Activated CD4-positive, alpha-beta T cell treated with anti-CD3 and anti-CD28 coated beads, Interleukin-2, amount 10 ng/mL, durations not matched to agents 7 days and 5 days (primary cell): ENCODE measurements at regions not wholly inside any gene's neighbourhood (a gene's known extent, or its start where the extent isn't known, plus 50 kb on each side); places are given as distances from the start of the nearest gene placed in this dataset.

Experiments
- CTCF ChIA-PET: fragments of 350-600 bp; sonication (Branson Sonifier 250); formaldehyde crosslinking; loops from one replicate; lab custom pipeline; 2021; ENCODE audit warnings: antibody characterized with exemption; lab: Charles Lee
- POLR2A ChIA-PET: fragments of 350-600 bp; sonication (Branson Sonifier 250); formaldehyde crosslinking; loops from one replicate; lab custom pipeline; 2021; ENCODE audit warnings: antibody characterized with exemption; lab: Charles Lee
- DNase-seq: peaks from one replicate; pipeline ENCODE4 v3.0.0-alpha.2; 2020
- H3K27ac Mint-ChIP-seq: one replicate; pipeline ENCODE4 v1.8.0; 2021; ENCODE audit warnings: mild to moderate bottlenecking, moderate library complexity, mixed read lengths
- H3K27me3 Mint-ChIP-seq: one replicate; pipeline ENCODE4 v1.8.0; 2021; ENCODE audit warnings: mixed read lengths
- H3K36me3 Mint-ChIP-seq: one replicate; pipeline ENCODE4 v1.8.0; 2021; ENCODE audit warnings: low read depth, mixed read lengths
- H3K4me1 Mint-ChIP-seq: one replicate; pipeline ENCODE4 v1.8.0; 2021; ENCODE audit warnings: mixed read lengths
- H3K4me3 Mint-ChIP-seq: one replicate; pipeline ENCODE4 v1.8.0; 2021; ENCODE audit warnings: mild to moderate bottlenecking, moderate library complexity, mixed read lengths
- H3K9me3 Mint-ChIP-seq: one replicate; pipeline ENCODE4 v1.8.0; 2021; ENCODE audit warnings: mixed read lengths

DNA sequence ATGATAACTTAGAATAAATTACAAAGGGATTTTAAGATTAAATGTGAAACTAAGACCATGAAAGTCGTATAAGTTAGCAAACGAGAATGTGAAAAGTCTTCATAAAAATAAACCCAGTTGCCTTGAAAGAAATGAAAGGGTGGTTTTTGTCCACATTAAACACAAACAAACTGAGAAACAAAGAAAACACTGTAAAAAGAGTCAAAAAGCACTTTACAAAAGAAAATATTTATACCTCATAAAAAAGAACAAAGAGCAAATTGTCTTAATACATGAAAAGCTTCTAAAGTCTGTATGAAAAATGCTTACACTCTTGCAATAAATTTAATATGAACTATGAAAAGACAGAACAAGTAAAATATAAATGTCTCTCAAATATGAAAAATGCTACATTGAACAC is 865.9 kb upstream of the CADM2 start:
- H3K27ac Mint-ChIP-seq: no peak overlapping the region
- ChIA-PET CTCF (no interaction called here), POLR2A (no interaction called here)
- no peak overlapping the region for H3K4me3 Mint-ChIP-seq
- no peaks in the 10 kb centered on the region for H3K4me1 Mint-ChIP-seq
- H3K9me3 Mint-ChIP-seq: peaks cover 7% of the 10 kb centered on the region
- H3K27me3 Mint-ChIP-seq: no peaks in the 10 kb centered on the region
- no peak for DNase-seq
- no peaks in the 10 kb centered on the region for H3K36me3 Mint-ChIP-seq

DNA sequence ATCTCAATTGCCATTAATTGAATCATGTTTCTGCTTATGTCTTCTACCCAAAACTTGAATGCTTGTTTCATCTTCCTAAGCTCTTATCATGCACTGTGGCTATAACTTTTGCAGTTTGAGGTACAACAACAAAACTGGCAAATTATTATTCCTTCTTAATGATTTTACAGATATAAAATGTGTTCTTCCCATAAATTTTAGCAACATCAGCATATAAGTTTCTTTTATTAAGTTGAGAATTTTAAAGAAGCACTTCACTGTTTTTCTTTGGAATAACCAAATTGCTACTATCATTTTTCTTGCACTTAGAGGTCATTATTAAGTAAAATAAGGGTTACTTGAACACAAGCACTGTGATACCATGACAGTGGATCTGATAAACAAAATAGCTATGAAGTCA is 862.6 kb upstream of the CADM2 start:
- Mint-ChIP-seq H3K36me3 (no peaks in the 10 kb centered on the region), H3K27me3 (no peaks in the 10 kb centered on the region), H3K4me3 (no peak overlapping the region), H3K27ac (no peak overlapping the region), H3K4me1 (no peaks in the 10 kb centered on the region), H3K9me3 (peaks cover 6% of the 10 kb centered on the region)
- ChIA-PET POLR2A (no interaction called here), CTCF (no interaction called here)
- no peak for DNase-seq

DNA sequence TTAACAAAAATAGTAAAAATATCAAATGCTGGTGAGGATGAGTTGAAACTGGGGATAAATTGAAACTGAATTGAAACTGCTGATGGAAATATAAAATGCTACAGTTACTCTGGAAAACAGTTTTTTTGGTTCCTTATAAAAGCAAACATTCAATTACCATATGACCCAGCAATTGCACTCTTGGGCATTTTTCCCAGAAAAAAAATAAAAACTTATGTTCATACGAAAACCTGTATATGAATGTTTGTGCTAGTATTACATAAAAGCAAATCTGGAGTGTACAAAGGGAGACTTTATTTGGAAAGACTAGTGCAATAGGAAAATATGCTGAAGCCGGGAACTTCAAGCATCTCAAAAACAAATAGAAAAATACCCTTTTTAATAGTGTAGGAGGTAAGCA is 857.9 kb upstream of the CADM2 start:
- no peaks in the 10 kb centered on the region for H3K27me3 Mint-ChIP-seq
- no peak overlapping the region for H3K4me3 Mint-ChIP-seq
- no peak for DNase-seq
- POLR2A ChIA-PET: no interaction called here
- CTCF ChIA-PET: no interaction called here
- no peak overlapping the region for H3K27ac Mint-ChIP-seq
- peaks cover 14% of the 10 kb centered on the region for H3K9me3 Mint-ChIP-seq
- H3K4me1 Mint-ChIP-seq: no peaks in the 10 kb centered on the region
- no peaks in the 10 kb centered on the region for H3K36me3 Mint-ChIP-seq

DNA sequence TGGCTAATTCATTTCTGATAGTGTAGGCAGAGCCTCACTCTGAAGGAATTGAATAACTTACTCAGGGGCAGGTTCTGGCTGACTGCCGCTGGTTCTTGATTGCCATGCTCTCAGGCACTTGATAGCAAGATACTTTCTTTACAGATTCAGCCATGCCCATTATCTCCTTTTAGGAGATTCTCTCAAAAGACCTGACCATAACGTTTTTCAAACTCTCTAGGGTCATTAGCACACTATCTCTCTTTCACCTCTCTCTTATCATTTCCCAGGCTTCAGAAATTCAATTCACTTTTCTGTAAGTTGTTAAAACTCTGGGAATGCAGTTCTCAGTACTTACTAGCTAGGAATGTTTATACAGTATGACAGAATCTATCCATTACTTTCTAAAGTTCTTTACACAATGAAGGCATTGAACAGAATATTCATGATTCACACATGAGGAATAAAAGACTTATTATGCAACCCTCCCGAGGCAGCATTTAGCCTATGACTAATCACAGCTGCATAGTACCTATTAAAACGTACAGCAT is 850.3 kb upstream of the CADM2 start:
- H3K36me3 Mint-ChIP-seq: no peaks in the 10 kb centered on the region
- H3K27ac Mint-ChIP-seq: no peak overlapping the region
- peaks cover 16% of the 10 kb centered on the region for H3K9me3 Mint-ChIP-seq
- H3K4me3 Mint-ChIP-seq: no peak overlapping the region
- no peaks in the 10 kb centered on the region for H3K27me3 Mint-ChIP-seq
- H3K4me1 Mint-ChIP-seq: no peaks in the 10 kb centered on the region
- POLR2A ChIA-PET: no interaction called here
- DNase-seq: no peak
- CTCF ChIA-PET: no interaction called here

DNA sequence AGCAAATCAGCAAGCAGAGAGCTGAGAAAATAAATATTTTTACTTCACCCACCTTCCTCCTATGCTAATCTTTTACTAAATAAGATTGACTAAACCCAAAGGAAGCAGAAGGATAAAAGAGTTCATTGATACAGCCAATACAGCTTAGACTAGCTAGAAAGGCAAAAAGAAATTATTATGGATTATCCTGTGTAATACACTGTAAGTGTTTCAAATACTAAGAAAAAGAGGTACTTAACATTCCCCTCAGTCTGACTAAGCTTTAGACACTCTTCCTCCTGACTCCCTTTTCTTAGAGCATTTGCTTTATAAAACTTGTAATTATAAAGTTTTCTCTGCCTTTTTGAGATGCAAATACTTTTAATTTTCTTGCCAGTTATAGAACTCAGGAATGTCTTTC is 848.9 kb upstream of the CADM2 start:
- Mint-ChIP-seq H3K9me3 (peaks cover 16% of the 10 kb centered on the region), H3K27ac (no peak overlapping the region), H3K4me3 (no peak overlapping the region), H3K36me3 (no peaks in the 10 kb centered on the region), H3K27me3 (no peaks in the 10 kb centered on the region), H3K4me1 (no peaks in the 10 kb centered on the region)
- ChIA-PET CTCF (no interaction called here), POLR2A (no interaction called here)
- no peak for DNase-seq

DNA sequence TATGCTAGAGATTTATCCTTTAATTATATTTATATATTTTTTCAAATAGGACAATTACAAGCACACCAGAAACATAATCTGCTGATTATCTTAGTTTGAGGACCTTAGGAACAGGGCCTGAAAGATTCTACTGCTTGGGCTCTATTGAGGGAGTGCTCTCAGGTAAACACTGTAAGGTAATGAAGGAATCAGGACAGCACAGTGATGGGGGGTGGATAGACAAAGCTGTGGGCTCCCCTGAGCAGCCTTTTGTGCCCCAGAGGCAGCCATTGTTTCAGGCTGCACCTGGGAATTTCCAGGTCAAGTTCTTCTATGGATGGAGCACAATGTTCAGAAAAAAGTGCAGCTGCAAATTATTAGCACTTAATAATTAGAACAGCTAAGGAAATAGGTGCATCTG is 848.0 kb upstream of the CADM2 start:
- CTCF ChIA-PET: no interaction called here
- H3K27ac Mint-ChIP-seq: no peak overlapping the region

DNA sequence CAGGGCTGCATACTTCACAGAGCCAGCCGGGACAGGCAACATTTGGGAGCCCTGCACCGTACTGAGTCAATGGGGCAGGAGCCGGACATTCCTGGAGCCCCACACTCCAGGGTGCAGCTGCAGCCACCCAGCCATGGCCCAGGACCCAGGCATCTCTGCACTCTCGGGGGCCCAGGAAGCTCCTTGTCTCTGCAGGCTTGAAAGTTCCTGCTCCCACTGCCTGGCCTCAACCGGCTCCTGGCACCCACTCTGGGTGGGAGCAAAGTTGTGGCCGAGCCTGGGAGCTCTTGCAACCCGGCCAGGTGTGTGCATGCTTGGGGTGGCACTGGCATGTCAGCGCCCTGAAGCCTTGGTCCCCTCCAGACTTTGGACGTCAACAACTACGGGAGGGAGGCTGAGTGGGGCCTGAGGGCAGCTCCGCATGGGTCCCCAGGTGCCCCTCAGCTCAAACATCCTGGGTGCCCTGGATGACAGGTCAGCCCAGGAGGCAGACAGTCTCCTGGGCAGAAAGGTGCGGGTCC is 833.5 kb upstream of the CADM2 start:
- H3K27me3 Mint-ChIP-seq: no peaks in the 10 kb centered on the region
- CTCF ChIA-PET: no interaction called here
- H3K4me1 Mint-ChIP-seq: no peaks in the 10 kb centered on the region
- H3K27ac Mint-ChIP-seq: no peak overlapping the region
- no peak overlapping the region for H3K4me3 Mint-ChIP-seq
- POLR2A ChIA-PET: no interaction called here
- H3K9me3 Mint-ChIP-seq: no peaks in the 10 kb centered on the region
- DNase-seq: no peak
- H3K36me3 Mint-ChIP-seq: no peaks in the 10 kb centered on the region

More for the DNA sequence above, 848.0 kb upstream of the CADM2 start:
- Mint-ChIP-seq H3K27me3 (no peaks in the 10 kb centered on the region), H3K4me3 (no peak overlapping the region), H3K36me3 (no peaks in the 10 kb centered on the region), H3K4me1 (no peaks in the 10 kb centered on the region), H3K9me3 (peaks cover 15% of the 10 kb centered on the region)
- POLR2A ChIA-PET: no interaction called here
- DNase-seq: no peak

DNA sequence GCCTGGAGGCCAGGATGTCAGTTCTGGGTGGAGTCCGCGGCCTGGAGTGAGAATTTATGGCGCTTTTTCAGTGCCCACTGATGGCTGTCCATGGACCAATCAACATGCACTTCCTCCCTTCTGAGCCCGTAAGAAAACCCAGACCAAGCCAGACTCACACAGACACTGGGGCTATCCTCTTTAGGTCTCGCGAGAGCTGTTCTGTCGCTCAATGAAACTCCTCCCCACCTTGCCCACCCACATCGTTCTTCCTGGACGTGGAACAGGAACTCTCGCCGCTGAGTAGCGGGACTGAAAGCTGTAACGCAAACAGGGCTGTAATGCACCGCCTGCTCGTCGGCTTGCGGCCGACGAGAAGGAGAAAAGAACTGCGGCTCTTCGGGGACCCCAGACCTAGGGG is 833.0 kb upstream of the CADM2 start:
- Mint-ChIP-seq H3K4me1 (no peaks in the 10 kb centered on the region), H3K27ac (no peak overlapping the region), H3K4me3 (no peak overlapping the region), H3K9me3 (no peaks in the 10 kb centered on the region), H3K36me3 (no peaks in the 10 kb centered on the region), H3K27me3 (no peaks in the 10 kb centered on the region)
- ChIA-PET CTCF (no interaction called here), POLR2A (no interaction called here)
- no peak for DNase-seq

DNA sequence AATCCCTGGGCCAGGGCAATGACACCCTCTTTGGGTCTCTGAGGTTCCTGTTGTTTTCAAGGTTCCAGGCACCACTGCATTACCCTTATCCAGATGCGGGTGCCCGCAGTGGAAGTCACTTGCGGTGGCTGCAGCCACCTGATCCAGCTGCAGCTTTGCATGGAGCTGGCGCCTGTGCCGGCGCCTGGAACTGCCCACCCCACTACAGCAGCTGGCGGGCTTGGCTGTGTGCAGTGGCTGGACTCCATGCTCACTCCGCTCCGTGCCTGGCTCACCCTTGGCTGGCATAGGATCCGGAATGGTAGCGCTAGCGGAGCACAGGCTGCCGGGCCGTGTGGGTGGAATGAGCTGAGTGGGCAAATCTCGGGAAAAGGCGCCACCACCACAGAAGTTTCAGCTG is 832.6 kb upstream of the CADM2 start:
- no peak for DNase-seq
- POLR2A ChIA-PET: no interaction called here
- H3K4me1 Mint-ChIP-seq: no peaks in the 10 kb centered on the region

DNA sequence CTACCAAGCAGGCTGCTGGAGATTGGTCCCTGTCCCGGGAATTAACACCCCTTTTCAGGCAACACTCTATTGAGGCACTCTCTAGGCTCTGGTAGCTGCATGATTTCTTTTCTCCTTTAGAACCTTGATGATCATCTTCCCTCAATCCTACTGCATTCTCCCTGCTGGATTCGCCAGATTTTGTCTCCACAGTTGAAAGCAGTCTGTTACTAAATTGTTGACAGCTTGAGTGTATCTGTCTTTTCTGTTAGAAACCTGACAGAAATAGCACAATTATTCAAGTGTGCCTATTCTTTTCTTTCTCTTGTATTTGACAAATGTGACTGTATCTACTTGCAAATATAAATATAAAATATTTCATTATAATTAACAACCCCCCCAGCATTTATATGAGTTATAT is 830.8 kb upstream of the CADM2 start:
- H3K4me1 Mint-ChIP-seq: no peaks in the 10 kb centered on the region
- CTCF ChIA-PET: no interaction called here
- POLR2A ChIA-PET: no interaction called here
- H3K27ac Mint-ChIP-seq: no peak overlapping the region
- H3K9me3 Mint-ChIP-seq: peaks cover 6% of the 10 kb centered on the region
- no peak for DNase-seq
- H3K4me3 Mint-ChIP-seq: no peak overlapping the region
- H3K27me3 Mint-ChIP-seq: no peaks in the 10 kb centered on the region
- H3K36me3 Mint-ChIP-seq: no peaks in the 10 kb centered on the region

More for the DNA sequence above, 832.6 kb upstream of the CADM2 start:
- no peaks in the 10 kb centered on the region for H3K36me3 Mint-ChIP-seq
- H3K27ac Mint-ChIP-seq: no peak overlapping the region
- no peak overlapping the region for H3K4me3 Mint-ChIP-seq
- CTCF ChIA-PET: no interaction called here
- H3K9me3 Mint-ChIP-seq: no peaks in the 10 kb centered on the region
- H3K27me3 Mint-ChIP-seq: no peaks in the 10 kb centered on the region

DNA sequence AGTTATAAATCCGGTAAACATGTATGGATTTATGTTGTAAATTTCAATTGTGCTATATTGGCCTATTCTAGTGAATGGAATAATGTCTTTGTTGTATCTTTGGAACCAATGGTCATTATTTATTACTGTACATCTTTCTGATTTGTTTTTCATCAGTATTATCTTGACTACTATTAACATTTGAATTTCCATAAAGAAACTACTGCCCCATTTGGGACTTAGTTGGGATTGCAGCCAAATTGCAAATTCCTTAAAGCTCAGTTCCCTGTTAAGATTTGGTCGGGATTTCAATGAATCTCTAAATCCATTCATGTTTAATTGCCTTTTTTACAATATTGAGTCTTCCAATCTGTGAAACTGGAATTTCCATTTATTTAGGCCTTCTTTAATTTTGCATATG is 822.4 kb upstream of the CADM2 start:
- Mint-ChIP-seq H3K36me3 (no peaks in the 10 kb centered on the region), H3K9me3 (peaks cover 10% of the 10 kb centered on the region), H3K27ac (no peak overlapping the region), H3K4me1 (no peaks in the 10 kb centered on the region), H3K4me3 (no peak overlapping the region), H3K27me3 (no peaks in the 10 kb centered on the region)
- POLR2A ChIA-PET: no interaction called here
- DNase-seq: no peak
- CTCF ChIA-PET: no interaction called here

DNA sequence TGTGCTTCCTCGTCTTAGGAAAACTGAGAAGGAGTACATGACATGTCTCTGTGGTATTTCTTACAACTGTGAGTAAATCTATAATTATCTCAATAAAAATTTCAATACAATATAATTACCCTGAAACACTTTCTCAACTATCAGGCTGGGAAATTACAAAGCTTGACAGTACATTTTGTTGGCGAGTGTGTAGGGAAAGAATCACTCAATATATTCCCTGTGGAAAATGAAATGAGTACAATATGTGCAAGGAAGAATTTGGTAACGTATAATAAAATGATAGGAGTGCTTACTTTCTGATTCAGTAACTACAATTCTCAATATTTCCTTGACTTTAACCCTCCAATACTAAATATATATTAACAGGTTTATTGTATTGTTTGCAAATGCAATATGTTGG is 818.2 kb upstream of the CADM2 start:
- H3K4me3 Mint-ChIP-seq: no peak overlapping the region
- H3K9me3 Mint-ChIP-seq: peaks cover 8% of the 10 kb centered on the region
- no peaks in the 10 kb centered on the region for H3K27me3 Mint-ChIP-seq
- POLR2A ChIA-PET: no interaction called here
- no peak overlapping the region for H3K27ac Mint-ChIP-seq
- no peaks in the 10 kb centered on the region for H3K4me1 Mint-ChIP-seq
- no peaks in the 10 kb centered on the region for H3K36me3 Mint-ChIP-seq
- no peak for DNase-seq
- CTCF ChIA-PET: no interaction called here

DNA sequence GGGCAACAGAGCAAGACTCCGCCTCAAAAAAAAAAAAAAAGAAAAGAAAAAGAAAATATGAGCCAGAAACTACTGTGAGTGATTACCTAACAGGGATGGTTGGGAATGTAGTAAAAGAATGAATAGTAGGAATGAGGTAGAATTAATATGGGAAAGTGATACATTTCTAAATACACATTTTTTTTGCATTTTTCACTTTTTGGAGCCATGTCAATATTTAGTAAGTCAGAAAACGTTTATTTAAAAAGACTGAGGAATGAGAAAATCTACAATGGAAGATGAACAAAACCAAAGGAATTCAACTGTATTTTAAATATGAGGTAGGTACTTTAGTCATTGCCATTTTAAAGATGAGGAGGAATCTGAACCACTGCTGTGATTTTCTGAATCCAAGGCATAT is 817.2 kb upstream of the CADM2 start:
- DNase-seq: no peak
- H3K4me3 Mint-ChIP-seq: no peak overlapping the region
- POLR2A ChIA-PET: no interaction called here
- H3K27ac Mint-ChIP-seq: no peak overlapping the region
- no peaks in the 10 kb centered on the region for H3K4me1 Mint-ChIP-seq
- no peaks in the 10 kb centered on the region for H3K36me3 Mint-ChIP-seq
- no peaks in the 10 kb centered on the region for H3K27me3 Mint-ChIP-seq
- H3K9me3 Mint-ChIP-seq: peaks cover 8% of the 10 kb centered on the region
- CTCF ChIA-PET: no interaction called here

DNA sequence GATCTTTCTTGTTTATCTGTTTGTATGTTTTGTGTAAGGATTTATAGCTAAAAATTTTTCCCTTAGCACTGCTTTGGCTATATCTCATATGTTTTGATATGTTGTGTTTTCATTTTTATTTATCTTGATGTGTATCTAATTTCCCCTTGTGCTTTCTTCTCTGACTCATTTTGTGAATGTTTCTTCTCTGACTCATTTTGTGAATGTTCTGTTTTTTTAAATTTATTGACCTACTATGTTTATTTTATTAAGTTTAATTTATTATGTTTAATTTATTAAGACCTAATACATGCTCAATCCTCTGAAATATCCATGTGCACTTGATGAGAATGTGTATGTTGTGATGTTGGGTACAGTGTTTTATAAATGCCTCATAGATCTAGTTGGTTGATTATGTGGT is 793.5 kb upstream of the CADM2 start:
- CTCF ChIA-PET: no interaction called here
- H3K4me3 Mint-ChIP-seq: no peak overlapping the region
- no peak overlapping the region for H3K27ac Mint-ChIP-seq

More for the DNA sequence above, 793.5 kb upstream of the CADM2 start:
- Mint-ChIP-seq H3K27me3 (no peaks in the 10 kb centered on the region), H3K36me3 (no peaks in the 10 kb centered on the region), H3K4me1 (no peaks in the 10 kb centered on the region), H3K9me3 (peaks cover 20% of the 10 kb centered on the region)
- DNase-seq: no peak
- POLR2A ChIA-PET: no interaction called here
